ENCODE measurements at regions not wholly inside any gene's neighbourhood (a gene's known extent, or its start where the extent isn't known, plus 50 kb on each side); places are given as distances from the start of the nearest gene placed in this dataset.

- Histone ChIP-seq H3K27ac (ENCODE audit: low read depth, low read length, poor library complexity, severe bottlenecking) (no peak overlapping the region), H3K27me3 (replicated peaks; ENCODE audit: insufficient read depth, low read depth, low read length, poor library complexity) (no peaks in the 10 kb centered on the region), H3K9me3 (ENCODE audit: low read depth, low read length, poor library complexity, severe bottlenecking) (no peaks in the 10 kb centered on the region), H3K36me3 (ENCODE audit: insufficient read depth, low read length, poor library complexity, severe bottlenecking) (no peaks in the 10 kb centered on the region), H3K4me3 (ENCODE audit: low read depth, low read length, poor library complexity, severe bottlenecking) (no peak overlapping the region), H3K4me1 (ENCODE audit: insufficient read depth, low read length, poor library complexity, severe bottlenecking) (no peaks in the 10 kb centered on the region)
- intact Hi-C loops (cut with micrococcal nuclease; ENCODE audit: unreplicated experiment), result loop anchor here (1.0 to 10.0 kb wide), 5 partner anchors 353 to 1406 kb away; no protein-coding TSS in a partner anchor
- DNase-seq (ENCODE audit: low spot score), result peak; percentile 66
- TF ChIP-seq EZH2 (IDR thresholded peaks at IDR 0.05; ENCODE audit: borderline replicate concordance, low read depth, low read length, poor library complexity, severe bottlenecking) (no peak), CTCF (conservative IDR thresholded peaks at IDR 0.05; ENCODE audit: low read depth, low read length) (peak; percentile 71)
- POLR2A ChIA-PET (ENCODE audit: low non-redundant PET), result no interaction called here
- CTCF ChIA-PET, result interaction anchor here (0.6 kb wide), 1 partner anchor 938 kb away, joined by 3 read pairs; no protein-coding TSS in a partner anchor
- no TSS peak for BruUV-seq (replicated peaks)
These were observed 175.1 kb upstream of the ATP11B start for GRCh38 chr3:182618085-182618732.

GRCh38 chr3:182618981-182619591 is 174.2 kb upstream of the ATP11B start:
- no TSS peak for BruUV-seq (replicated peaks)
- H3K36me3 ChIP-seq (ENCODE audit: insufficient read depth, low read length, poor library complexity, severe bottlenecking), result no peaks in the 10 kb centered on the region
- no peaks in the 10 kb centered on the region for H3K9me3 ChIP-seq (ENCODE audit: low read depth, low read length, poor library complexity, severe bottlenecking)
- no peaks in the 10 kb centered on the region for H3K4me1 ChIP-seq (ENCODE audit: insufficient read depth, low read length, poor library complexity, severe bottlenecking)
- intact Hi-C loops (cut with micrococcal nuclease; ENCODE audit: unreplicated experiment), result loop anchor here (1.0 to 10.0 kb wide), 5 partner anchors 354 to 1407 kb away; no protein-coding TSS in a partner anchor
- CTCF ChIA-PET, result interaction anchor here (0.6 kb wide), 1 partner anchor 939 kb away, joined by 3 read pairs; no protein-coding TSS in a partner anchor
- no peaks in the 10 kb centered on the region for H3K27me3 ChIP-seq (replicated peaks; ENCODE audit: insufficient read depth, low read depth, low read length, poor library complexity)
- no peak overlapping the region for H3K27ac ChIP-seq (ENCODE audit: low read depth, low read length, poor library complexity, severe bottlenecking)
- no peak for TF ChIP-seq CTCF (conservative IDR thresholded peaks at IDR 0.05; ENCODE audit: low read depth, low read length)
- no peak for TF ChIP-seq EZH2 (IDR thresholded peaks at IDR 0.05; ENCODE audit: borderline replicate concordance, low read depth, low read length, poor library complexity, severe bottlenecking)
- no peak for DNase-seq (ENCODE audit: low spot score)
- no peak overlapping the region for H3K4me3 ChIP-seq (ENCODE audit: low read depth, low read length, poor library complexity, severe bottlenecking)
- POLR2A ChIA-PET (ENCODE audit: low non-redundant PET), result no interaction called here

- no peak overlapping the region for H3K27ac ChIP-seq (ENCODE audit: low read depth, low read length, poor library complexity, severe bottlenecking)
- BruUV-seq (replicated peaks), result no TSS peak
- no peak overlapping the region for H3K4me3 ChIP-seq (ENCODE audit: low read depth, low read length, poor library complexity, severe bottlenecking)
- DNase-seq (ENCODE audit: low spot score), result no peak
- intact Hi-C loops (cut with micrococcal nuclease; ENCODE audit: unreplicated experiment), result no loop called here
- TF ChIP-seq CTCF (conservative IDR thresholded peaks at IDR 0.05; ENCODE audit: low read depth, low read length), result no peak
- no peak for TF ChIP-seq EZH2 (IDR thresholded peaks at IDR 0.05; ENCODE audit: borderline replicate concordance, low read depth, low read length, poor library complexity, severe bottlenecking)
- no peaks in the 10 kb centered on the region for H3K9me3 ChIP-seq (ENCODE audit: low read depth, low read length, poor library complexity, severe bottlenecking)
- no peaks in the 10 kb centered on the region for H3K4me1 ChIP-seq (ENCODE audit: insufficient read depth, low read length, poor library complexity, severe bottlenecking)
- CTCF ChIA-PET, result no interaction called here
- no peaks in the 10 kb centered on the region for H3K27me3 ChIP-seq (replicated peaks; ENCODE audit: insufficient read depth, low read depth, low read length, poor library complexity)
- H3K36me3 ChIP-seq (ENCODE audit: insufficient read depth, low read length, poor library complexity, severe bottlenecking), result no peaks in the 10 kb centered on the region
- POLR2A ChIA-PET (ENCODE audit: low non-redundant PET), result no interaction called here
These were observed 172.4 kb upstream of the ATP11B start for GRCh38 chr3:182620723-182621434.
